ENCODE measurements at regions not wholly inside any gene's neighbourhood (a gene's known extent, or its start where the extent isn't known, plus 50 kb on each side); places are given as distances from the start of the nearest gene placed in this dataset.
"Not testable (repeated sequence)": the region's sequence is repeated elsewhere in the genome, so short reads cannot be mapped to it uniquely, and the experiment has no call there.

DNA sequence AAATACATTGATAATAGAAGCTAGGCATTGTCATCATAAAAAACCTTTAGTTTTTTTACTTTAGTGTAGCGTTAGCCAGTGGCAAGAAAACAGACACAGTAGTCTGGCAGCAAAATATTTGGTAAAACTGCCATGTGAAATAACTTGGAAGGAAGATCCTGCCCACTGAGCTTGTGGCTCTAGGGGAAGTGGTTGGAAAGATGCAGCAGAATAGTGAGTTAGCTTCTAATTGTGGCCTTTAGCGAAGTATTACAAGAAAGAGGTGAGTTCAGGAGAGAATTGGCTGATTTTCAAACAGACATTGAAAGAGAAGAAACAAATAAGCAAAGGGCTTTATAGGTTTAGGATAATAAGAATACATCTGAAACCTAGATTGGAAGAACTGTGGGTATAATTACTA lies 1887.8 kb upstream of the CELF4 start:
- no peak for DNase-seq

DNA sequence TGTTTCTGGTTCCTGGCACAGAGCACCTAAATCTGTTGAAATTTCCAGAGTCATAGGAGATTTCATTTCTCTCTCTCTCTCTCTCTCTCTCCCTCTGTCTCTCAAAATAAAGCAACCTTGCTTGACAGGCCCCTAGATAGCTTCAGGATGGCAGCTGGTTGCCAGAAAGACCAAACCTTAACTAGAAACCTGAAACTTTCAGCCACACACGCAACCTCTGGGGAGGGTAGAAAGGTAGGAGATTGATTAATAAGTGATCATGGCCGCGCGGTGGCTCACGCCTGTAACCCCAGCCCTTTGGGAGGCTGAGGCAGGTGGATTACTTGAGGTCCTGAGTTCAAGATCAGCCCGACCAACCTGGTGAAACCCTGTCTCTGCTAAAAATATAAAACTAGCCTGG lies 1885.4 kb upstream of the CELF4 start:
- no peak for DNase-seq

- DNase-seq: no peak
Measured at GRCh38 chr18:39449566-39449965, 1884.0 kb upstream of the CELF4 start.

DNA sequence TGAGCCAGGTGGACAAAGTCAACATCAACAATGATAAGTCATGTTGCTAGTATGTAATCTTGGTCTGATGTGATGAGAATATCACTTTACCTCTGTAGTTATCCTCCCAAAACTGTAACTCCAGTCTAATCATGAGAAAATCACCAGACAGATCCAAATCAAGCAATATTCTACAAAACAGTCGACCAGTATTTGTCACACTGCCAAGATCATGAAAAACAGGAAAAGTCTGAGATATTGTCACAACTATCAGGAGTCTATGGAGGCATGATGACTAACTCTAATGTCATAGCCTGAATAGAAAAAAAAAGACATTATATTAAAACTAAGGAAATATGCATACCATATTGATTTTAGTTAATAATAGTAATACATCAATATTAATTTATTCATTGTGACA lies 1883.3 kb upstream of the CELF4 start:
- DNase-seq: no peak

- DNase-seq: not testable (repeated sequence)
Measured at GRCh38 chr18:39444957-39445356, 1879.4 kb upstream of the CELF4 start.

DNA sequence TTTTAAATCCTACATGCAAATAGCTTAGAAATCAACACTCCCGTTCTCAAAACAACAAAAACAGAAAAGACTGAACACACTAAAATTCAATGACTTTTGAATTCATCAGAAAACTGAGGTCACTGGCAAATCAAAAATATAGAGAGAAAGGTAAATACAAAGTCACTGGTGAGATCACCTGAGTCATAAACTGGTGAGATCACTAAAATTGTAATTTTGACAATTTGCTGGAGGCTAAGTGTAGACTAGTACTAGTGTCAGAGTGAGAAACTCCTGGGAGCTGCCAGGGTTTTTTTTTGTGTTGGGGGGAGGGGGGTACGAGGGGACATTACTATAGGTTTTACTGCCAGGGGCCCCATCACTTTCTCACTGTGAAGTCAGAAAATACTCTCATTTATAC lies 1876.0 kb upstream of the CELF4 start:
- no peak for DNase-seq

DNA sequence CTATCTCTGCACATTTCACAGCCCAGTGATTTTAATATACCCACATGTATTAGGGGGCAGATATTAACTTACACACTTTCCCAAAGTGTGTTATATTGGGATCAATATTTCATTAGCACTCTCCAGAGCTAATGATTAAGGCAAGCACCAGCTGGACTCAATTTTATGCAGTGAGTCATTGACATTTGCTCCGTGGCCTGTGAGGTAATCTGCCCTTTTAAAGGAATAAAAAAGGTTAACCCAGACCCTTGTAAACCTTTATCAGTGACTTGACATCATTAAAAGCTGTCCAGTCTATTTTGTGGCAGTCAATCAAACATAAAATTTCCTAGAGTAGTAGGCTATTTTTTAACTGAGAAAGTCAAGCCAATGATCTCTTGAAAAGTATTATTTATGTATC lies 1870.4 kb upstream of the CELF4 start:
- DNase-seq: no peak

DNA sequence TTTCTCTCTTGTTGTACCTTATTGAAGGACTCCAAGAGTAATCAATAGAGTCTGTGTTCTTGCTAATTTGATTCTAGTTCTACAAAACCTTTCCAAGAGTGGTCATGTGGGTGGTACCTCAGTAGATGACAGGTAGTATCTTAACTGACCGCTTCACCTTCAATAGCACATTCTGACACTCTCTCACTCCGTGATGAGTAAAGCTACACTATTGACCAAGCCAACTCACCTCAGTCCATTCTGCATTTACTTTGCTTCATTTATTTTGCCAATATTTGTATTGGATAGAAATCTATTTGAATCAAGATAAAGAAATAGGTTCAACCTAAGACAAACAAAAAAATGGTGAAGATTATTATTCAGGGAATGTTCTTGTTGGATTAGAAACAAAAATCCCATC lies 1869.6 kb upstream of the CELF4 start:
- no peak for DNase-seq

DNA sequence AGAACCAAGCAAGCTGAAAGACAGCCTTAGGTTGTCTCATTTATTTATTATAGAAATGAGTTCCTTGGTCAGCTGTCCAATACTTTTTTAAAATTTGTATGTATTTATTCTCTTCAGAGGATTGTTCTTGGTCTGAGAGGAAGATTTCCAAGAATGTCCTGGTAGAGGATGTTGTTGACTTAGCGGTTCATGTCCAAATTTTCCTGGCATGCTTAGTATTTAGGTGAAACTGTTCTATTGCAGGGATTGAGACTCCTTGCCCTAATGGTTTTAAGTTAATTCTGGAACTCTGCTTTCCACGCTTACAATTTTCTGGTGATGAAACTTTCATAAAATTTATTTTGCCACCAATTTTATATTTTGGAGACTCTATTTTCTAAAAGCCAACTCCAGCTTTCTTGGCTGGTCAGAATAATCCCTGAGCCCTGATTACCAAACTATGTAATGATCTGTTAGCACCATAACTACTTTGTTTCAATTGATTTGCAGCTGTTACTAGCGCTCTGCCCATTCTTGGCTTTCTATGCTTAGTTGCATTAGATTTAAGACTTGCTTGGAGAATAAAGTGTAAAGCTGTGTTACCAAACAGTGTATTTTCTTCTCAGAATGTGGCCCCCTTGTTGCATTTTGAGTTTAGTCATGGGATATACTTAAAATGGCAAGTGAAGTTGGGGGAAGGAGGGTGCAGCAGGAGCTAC lies 1868.8 kb upstream of the CELF4 start:
- DNase-seq: no peak

GRCh38 chr18:39425172-39425850 lies 1859.7 kb upstream of the CELF4 start:
- no peak for DNase-seq

DNA sequence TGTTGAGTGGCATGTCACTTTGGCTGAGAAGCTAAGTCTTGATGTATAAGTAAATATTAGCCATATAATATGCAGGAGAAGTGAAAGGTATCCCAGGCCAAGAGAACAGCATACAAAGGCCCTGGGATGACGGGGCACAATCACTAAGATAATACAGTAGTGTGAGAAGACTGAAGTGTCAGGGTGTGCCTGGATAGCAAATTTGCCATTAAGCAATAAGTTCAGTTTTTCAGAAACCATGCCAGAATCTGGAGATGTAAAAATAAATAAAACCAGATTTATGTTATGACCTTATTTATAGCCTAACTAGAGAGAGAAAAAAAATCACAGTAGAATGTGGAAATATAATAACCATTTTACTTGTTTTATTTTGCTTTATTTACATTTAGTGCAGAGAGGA lies 1858.7 kb upstream of the CELF4 start:
- no peak for DNase-seq

- DNase-seq: no peak
Measured at GRCh38 chr18:39421276-39421675, 1855.7 kb upstream of the CELF4 start.

DNA sequence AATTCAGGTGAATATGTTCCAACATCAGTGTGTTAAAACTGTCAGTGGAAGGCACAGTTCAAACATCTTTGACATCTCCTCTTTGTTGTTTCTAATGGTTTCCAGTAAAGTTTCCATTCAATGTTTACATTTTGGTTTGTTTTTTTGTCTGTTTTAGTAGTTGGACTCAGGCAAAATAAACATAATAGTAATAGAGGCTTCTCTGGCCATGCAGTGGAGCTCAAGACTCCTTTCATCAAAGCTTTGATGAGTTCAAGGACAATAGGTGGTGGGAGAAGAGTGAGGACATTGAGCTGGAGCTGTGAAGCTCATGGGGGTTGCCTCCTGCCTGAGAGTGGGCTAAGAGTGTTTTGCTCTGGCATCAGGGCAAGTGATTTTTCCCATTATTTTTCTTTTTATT lies 1853.7 kb upstream of the CELF4 start:
- no peak for DNase-seq

DNA sequence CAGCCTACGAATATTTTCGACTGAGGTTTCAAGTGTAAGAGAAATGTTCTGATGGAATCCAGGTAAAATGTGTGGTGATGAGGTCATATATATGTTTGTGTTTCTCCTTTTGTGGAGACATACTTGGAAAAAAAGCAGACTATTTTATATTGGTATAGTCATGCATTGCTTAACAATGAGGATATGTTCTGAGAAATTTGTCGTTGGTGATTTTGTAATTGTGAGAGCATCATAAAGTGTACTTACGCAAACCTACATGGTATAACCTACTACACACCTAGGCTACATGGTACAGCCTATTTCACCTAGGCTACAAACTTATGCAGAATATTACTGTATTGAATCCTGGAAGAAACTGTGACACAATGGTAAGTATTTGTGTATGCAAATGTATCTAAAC lies 1849.9 kb upstream of the CELF4 start:
- no peak for DNase-seq

DNA sequence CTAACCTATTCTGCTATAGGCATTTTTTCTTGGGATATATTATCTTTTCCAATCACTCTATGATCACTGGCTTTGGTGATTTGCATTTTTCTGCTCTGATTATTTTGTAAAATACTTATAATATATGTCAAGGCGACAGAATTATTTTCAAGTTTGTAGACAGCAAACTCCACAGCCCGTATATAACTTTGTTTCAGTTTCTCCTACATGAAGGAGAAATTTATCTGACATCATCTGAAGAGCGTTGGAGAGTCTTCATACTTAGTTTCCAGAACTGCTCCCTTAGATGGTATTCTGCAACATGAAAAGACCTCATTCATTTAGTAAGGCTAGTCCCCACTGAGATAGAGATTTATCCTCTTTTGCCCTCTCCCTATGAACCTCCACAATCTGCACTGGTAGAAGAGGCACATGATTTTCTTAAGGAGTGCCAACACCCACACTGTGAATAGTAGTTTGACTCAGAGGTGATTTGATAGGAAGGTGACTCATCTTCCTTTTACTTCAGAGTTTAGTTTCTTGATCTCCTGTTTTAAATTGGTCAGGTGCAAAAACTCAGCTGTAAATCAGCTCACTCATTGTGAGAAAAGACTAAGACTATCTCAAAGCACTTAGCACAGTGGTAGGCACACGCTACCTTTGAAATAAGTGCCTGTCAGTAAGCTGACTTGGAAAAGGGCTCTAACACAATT lies 1848.6 kb upstream of the CELF4 start:
- no peak for DNase-seq

GRCh38 chr18:39406941-39407340 lies 1841.3 kb upstream of the CELF4 start:
- DNase-seq: no peak

GRCh38 chr18:39403121-39403520 lies 1837.5 kb upstream of the CELF4 start:
- no peak for DNase-seq

DNA sequence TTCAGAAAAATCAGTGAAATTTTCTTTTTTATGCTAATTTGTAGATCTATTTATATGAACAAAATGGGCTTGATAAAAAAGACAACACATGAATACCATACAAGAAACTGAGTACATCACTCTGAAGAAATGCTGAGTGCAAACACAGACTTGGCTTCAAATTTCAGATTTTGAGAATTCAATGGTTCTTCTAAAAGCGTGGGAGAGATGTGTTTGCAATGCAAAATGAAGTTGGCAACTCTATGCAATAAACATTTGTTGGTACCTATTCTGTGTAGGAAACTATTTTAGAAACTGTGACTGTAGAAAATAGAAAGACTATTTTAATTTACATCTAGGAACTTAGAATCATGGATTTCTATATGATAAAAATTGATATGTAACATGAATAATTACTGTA lies 1834.1 kb upstream of the CELF4 start:
- DNase-seq: no peak

DNA sequence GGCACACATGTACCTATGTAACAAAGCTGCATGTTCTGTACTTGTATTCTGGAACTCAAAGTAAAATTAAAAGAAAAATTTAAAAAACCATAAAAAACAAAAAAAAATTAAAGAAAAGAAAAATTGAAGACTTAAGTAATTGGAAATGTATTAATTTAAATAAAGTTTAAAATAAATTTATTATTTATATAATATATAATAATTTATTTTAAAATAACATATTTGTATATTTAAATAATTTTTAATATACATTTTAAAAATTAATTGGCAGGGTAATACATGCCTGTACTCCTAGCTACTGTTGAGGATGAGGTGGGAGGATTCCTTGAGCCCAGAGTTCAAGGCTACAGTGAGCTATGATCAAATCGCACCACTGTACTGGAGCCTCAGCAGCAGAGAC lies 1830.6 kb upstream of the CELF4 start:
- DNase-seq: no peak

GRCh38 chr18:39389800-39390379 lies 1824.3 kb upstream of the CELF4 start:
- no peak for DNase-seq

DNA sequence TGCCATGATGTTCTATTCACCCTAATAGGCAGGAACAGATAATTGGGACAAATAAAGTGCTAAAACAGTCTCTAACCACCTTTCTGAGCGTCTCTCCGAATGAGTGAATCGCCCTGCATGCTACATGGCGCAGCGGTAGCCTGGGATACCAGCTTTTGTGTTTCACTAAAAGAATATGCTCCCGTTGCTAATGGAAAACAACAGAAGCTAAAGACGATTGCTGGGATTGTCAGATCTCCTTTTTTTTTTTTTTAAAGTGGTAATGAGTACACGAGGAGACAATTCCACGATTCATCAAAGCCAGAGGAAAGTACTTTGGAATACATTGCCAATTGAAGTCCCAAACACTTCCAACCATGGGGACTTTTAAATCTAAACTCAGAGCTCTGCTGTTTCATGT lies 1815.3 kb upstream of the CELF4 start:
- no peak for DNase-seq

- no peak for DNase-seq
Measured at GRCh38 chr18:39380186-39380725, 1814.7 kb upstream of the CELF4 start.

- no peak for DNase-seq
Measured at GRCh38 chr18:39375066-39375465, 1809.5 kb upstream of the CELF4 start.

- DNase-seq: no peak
Measured at GRCh38 chr18:39371996-39372395, 1806.4 kb upstream of the CELF4 start.
